SK-MEL-5 (cell line): ENCODE measurements at regions not wholly inside any gene's neighbourhood (a gene's known extent, or its start where the extent isn't known, plus 50 kb on each side); places are given as distances from the start of the nearest gene placed in this dataset.
"Not testable (repeated sequence)": the region's sequence is repeated elsewhere in the genome, so short reads cannot be mapped to it uniquely, and the experiment has no call there.

Experiments used
- DNase-seq: peaks from one replicate; pipeline ENCODE4 v3.0.0-alpha.2; 2016; ENCODE audit warnings: low read depth, low spot score
- in situ Hi-C: cut with HindIII; loops from 2 replicates; pipeline ENCODE4 v1.10.0; 2016; ENCODE audit warnings: low sequenced_read_pairs, high pct_unique_total_duplicates, low pct_unique_long_range_greater_than_20kb

GRCh38 chr10:8663131-8663530 lies 608.6 kb downstream of the GATA3 start:
- in situ Hi-C loops = no loop called here
- no peak for DNase-seq

GRCh38 chr10:8665322-8665721 lies 610.8 kb downstream of the GATA3 start:
- in situ Hi-C loops = no loop called here
- DNase-seq = no peak

- in situ Hi-C loops = no loop called here
- DNase-seq = no peak
These were observed 616.0 kb downstream of the GATA3 start for GRCh38 chr10:8670461-8670860.

GRCh38 chr10:8674230-8674629 lies 619.7 kb downstream of the GATA3 start:
- in situ Hi-C loops = no loop called here
- no peak for DNase-seq

DNA sequence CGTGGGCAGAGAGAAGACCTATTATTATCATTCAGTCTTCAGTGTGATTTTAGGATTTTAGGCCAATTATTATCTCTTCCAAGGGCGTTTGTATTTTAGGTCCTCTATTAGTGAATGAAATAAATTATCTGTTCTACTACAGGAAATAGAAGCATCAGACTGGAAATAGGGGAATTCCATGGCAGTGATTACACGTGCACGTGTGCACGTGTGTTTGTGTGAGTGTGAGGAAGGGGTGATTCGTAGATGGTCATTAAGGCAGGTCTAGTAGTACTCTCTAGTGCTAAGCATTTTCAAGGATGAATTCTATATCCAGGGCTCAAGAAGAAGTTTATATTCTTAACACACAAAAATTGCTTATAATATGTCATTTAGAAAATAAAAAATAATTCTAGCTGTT lies 623.2 kb downstream of the GATA3 start:
- in situ Hi-C loops = no loop called here
- no peak for DNase-seq

DNA sequence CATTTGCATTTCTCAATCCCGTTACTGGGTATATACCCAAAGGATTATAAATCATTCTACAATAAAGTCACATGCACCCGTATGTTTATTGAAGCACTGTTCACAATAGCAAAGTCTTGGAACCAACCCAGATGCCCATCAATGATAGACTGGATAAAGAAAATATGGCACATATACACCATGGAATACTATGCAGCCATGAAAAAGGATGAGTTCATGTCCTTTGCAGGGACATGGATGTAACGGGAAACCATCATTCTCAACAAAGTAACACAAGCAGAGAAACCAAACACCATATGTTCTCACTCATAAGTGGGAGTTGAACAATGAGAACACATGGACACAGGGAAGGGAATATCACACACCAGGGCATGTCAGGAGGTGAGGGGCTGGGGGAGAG lies 630.4 kb downstream of the GATA3 start:
- in situ Hi-C loops, DNase-seq: not testable (repeated sequence)

DNA sequence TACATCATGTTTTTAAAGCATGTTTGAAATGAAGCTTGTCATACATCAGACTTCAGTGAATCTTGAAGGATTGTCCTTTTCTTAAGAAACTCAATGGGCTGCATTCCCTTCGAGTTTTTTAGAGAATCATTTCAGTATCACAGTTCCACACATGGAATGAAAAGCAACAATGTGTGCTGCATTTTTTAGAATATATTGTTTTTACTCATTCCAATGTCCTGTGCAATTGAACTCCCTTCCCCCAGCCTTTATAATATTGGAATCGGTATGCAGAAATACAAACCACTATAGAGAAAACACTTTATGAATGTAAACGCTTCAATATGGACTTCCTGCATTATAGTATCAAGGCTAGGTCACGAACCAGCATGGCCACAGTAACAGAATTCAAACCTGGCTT lies 634.4 kb downstream of the GATA3 start:
- no peak for DNase-seq
- in situ Hi-C loops = no loop called here

- in situ Hi-C loops = no loop called here
- DNase-seq = no peak
These were observed 637.1 kb downstream of the GATA3 start for GRCh38 chr10:8691498-8692017.

DNA sequence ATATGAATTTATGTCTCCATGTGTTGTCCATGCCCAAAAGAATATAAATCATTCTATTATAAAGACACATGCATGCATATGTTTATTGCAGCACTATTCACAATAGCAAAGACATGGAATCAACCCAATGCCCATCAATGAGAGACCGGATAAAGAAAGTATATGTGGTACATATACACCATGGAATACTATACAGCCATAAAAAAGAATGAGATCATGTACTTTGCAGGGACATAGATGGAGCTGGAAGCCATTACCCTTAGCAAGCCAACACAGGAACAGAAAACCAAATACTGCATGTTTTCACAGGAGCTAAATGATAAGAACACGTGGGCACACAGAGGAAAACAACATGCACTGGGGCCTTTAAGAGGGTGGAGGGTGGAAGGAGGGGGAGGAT lies 639.1 kb downstream of the GATA3 start:
- in situ Hi-C loops, DNase-seq: not testable (repeated sequence)

DNA sequence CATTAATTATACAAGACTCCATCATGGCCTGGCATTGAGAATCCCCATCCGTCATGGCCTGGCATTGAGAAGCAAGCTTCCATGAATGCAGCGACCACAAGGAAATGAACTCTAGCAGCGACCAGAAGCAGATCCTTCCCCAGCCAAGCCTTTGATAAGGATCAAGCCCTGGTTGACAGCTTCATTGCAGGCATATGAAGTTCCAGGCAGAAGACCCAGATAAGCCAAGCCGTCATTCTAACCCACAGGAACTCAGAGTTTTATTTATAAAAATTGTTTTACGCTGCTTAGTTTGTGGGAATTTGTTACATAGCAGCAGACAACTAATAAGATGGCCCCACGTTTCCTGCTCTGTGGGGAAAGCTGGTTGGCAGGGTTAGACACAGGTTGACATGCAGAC lies 642.3 kb downstream of the GATA3 start:
- in situ Hi-C loops = no loop called here
- no peak for DNase-seq

DNA sequence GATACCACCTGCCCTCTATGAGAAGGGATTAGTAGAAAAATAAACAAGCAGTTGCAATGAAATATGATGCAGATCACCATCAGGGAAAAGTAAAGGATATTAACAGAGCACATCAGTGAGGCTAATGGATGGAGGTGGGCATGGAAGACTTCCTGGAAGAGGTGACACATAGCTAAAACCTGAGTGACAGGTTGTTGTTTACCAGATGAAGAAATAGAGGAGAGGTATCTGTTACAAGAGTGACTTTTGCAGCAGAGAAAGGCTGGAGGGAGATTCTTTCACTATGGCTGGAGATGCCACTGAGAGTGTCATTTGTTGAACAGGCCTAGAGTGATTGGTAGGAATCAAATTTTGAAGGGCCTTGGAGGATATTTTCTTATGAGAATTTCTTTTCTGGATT lies 646.2 kb downstream of the GATA3 start:
- DNase-seq = no peak
- in situ Hi-C loops = no loop called here

- no peak for DNase-seq
- in situ Hi-C loops = no loop called here
These were observed 647.7 kb downstream of the GATA3 start for GRCh38 chr10:8702181-8702580.

DNA sequence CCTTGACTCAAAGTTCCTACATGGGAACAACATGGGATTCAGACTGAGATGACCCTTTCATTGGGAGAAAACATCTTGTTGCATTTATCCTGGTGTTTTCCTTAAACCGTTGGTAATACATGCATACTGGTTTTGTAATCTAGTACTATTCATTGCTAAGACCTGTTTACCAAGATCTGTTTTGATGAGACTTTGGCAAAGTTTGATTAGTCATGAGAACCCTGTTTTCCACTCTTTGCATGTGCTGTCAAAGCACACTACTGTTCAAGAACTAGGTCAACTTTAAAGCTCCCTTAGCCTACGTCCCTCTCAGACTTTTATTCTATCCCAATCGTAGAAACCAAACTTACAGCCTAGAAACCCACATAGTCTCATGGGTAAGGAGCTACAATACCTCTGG lies 650.9 kb downstream of the GATA3 start:
- in situ Hi-C loops = no loop called here

DNA sequence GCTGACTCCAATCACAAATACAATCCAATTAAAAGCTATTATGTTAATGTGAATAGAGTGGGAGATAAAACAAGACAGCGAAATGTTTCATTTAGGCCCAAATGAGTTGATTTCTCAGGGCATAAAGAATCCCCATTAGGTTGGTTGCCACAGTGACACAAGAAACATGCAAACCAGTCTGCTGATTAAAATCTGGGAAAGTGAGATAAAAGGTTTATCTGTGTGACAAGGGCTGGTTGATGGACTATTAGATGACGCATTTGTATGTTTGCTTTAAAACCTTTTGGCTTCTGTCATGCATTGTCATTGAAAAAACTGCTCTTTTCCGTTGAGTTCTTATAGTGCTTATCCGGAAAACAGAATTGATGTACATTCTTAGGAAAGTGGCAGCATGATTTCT lies 658.2 kb downstream of the GATA3 start:
- in situ Hi-C loops = no loop called here
- no peak for DNase-seq

More for the DNA sequence above, 650.9 kb downstream of the GATA3 start:
- DNase-seq = no peak

DNA sequence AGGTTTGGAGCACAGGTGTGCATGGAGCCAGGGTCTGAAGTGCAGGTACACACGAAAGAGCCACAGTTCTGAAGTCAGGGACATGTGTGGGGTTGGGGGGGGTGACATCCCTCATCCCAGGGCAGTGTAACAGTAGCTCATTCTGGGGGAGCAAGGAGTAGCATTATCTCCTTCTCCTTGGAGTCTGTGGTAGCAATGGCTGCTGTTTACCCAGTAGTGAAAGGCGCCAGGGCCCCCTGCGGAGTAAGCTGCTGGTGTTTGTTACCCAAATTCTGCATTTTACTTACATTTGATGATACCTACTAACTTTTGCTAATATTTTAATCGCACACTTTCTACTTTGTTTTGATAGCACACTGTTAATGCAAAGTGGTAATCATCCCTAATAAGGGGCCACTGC lies 665.5 kb downstream of the GATA3 start:
- in situ Hi-C loops = no loop called here
- DNase-seq = no peak

DNA sequence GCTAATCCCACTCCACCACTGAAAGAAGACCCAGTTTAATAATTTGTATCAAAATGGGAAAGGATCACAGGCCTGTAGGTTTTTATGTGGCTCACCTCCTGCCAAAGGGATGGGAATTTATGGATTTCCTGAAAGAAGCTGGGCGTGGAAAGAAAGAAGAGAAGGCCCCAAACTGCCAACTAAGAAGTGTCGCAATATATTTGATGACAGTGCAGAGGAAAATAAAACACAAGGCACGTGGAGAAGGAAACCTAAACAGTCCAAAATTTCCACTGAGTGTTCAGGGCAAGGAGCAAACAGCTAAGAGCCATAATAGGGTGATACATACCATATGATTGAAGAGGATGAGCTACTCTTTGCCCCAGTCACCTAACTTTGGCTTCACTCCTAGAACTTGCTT lies 667.2 kb downstream of the GATA3 start:
- no peak for DNase-seq
- in situ Hi-C loops = no loop called here

- in situ Hi-C loops = no loop called here
- no peak for DNase-seq
These were observed 668.3 kb downstream of the GATA3 start for GRCh38 chr10:8722835-8723234.

- no peak for DNase-seq
- in situ Hi-C loops = no loop called here
These were observed 670.9 kb downstream of the GATA3 start for GRCh38 chr10:8725343-8725742.

DNA sequence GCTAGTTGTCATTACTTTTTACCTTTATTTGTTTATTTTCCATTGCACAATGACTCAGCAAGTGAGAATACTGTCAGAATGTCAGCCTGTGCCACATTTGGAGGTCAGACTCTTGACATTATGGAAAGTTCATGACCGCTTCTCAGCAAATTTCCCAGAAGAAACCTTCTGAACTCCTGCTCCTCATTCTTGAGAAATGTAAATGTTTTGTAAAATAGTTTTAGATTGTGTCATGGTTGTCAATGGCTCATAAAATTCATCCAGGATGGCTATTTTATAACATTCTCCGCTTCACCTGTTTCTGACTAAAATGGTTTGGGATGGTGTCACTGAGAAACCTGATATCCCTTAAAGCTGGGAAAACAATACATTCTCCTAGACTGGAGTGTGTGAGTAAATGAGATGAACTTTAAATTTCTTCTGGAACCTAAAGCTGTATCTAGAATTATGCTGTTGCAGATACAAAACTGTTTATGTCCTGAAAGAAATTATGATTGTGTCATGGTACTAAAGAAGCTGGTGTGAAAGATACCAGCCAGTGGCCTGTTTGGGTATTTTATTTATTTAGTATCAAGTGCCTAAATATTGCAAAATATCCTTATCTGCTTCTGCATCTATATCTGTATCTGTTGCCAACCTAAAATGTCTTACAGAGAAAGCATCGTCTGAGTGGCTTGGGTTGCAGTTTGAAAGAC lies 671.7 kb downstream of the GATA3 start:
- DNase-seq = no peak
- in situ Hi-C loops = no loop called here

DNA sequence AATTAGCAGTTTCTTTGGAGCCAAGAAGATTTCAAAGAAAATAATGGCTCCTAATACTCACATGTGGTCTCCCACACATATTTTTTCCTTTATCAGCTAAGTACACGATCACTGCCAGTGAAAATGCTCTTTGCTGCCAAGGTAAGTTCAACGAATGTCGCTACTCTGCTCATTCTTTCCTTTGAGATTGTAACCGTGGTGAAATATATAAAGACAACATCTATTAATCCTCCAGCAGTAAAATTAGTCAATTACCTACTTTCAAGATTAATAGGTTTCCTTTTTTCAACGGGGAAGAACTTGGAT lies 672.2 kb downstream of the GATA3 start:
- in situ Hi-C loops = no loop called here
- no peak for DNase-seq
